HG03520 (cell line): ENCODE measurements at regions not wholly inside any gene's neighbourhood (a gene's known extent, or its start where the extent isn't known, plus 50 kb on each side); places are given as distances from the start of the nearest gene placed in this dataset.

Experiments
- ATAC-seq: cut with Tn5 transposase; IDR thresholded peaks from one replicate; pipeline ENCODE4 v1.9.1; 2021; ENCODE audit warnings: mild to moderate bottlenecking, moderate library complexity; ENCODE audit not compliant: unreplicated experiment

DNA sequence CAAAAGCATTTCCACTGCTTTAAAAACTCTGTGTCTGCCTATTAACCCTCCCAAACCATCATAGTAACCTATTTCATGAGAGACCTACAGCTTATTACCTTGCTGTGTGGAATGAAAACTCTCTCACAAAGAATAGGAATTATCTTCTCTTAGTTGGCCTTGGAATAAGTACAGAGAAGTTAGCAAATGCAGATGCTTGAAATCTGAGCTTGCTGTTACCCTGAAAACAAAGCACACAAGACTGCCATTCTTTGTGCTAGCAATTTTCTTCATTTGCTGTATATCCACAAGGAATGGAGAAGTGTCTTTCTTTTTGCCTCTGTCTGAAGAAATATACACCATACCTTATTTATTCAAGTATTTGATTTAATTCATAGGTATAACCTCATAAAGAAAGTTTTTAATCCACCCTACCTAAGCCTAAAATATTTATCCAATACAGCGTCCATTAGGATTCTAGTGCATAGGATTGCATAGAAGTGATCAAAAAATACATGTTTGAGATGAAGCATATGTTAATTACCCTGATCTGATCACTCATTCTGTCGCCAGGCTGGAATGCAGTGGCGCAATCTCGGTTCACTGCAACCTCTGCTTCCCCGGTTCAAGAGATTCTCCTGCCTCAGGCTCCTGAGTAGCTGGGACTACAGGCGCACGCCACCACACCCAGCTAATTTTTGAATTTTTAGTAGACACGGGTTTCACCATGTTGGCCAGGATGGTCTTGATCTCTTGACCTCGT is 451.1 kb downstream of the LTN1 start:
- no peak for ATAC-seq

GRCh38 chr21:28540514-28540913 is 452.2 kb downstream of the LTN1 start:
- no peak for ATAC-seq

- no peak for ATAC-seq
Observed at GRCh38 chr21:28539623-28539988, 453.1 kb downstream of the LTN1 start.

DNA sequence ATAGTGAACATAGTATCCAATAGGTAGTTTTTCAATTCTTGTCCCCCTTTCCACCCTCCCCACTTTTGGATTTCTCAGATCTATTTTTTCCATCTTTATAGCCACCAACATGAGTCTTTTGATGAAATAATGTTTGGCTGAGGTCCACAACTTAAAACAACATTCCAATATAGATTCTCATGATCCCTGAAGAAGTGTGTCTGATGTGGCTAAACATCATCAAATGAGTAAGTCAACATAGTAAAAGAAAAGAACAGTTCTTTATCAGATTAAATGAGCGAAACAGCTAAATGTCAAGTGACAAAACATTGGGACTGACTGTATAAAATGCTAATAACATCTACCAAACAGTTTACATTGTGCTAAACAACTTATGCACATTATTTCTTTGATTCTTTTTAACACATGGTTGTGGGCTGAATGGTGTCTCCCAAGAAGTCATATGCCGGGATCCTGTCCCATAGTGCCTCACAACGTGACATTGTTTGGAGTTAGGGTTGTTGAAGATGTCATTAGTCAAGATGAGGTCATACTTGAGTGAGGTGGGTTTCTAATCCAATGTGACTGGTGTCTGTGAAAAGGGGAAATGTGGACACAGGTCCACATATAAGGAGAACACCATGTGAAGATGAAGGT is 453.6 kb downstream of the LTN1 start:
- ATAC-seq: no peak

- no peak for ATAC-seq
Observed at GRCh38 chr21:28537371-28538079, 455.2 kb downstream of the LTN1 start.

DNA sequence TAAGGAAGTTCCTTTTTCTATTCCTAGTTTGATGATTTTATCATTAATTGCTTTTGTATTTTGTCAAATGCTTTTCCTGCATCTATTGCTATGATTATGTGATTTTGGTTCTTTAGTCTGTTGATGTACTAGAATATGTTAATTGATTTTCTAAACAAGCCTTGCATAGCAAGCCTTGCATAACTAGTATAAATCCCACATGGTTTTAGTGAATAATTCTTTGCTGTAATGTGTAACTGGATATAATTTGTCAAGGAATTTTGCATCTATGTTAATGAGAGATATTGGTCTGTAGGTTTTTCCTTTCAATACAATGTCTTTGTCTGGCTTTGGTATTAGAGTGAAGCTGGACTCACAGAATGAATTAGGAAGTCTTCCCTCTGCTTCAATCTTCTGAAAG is 460.2 kb downstream of the LTN1 start:
- ATAC-seq: no peak

DNA sequence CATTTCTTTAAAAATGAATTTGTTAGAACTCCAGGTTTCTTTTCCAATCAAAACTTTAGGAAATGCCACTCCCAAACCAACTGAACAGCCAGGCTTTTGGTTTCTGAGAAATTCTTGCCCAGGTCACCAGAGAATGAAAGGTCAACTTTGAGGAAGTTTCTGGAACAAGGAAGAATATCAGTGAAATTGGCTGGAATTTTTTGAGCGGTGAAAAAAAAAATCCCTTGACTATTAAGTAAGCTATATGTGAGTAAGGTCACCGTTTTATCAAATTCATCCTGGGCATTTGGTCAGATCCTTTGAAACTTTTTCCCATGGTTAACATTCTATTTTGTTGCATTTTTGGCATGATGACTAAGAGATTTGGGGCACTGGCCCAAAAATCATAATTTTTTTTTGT is 469.3 kb downstream of the LTN1 start:
- ATAC-seq: no peak

GRCh38 chr21:28522014-28522799 is 470.5 kb downstream of the LTN1 start:
- no peak for ATAC-seq

DNA sequence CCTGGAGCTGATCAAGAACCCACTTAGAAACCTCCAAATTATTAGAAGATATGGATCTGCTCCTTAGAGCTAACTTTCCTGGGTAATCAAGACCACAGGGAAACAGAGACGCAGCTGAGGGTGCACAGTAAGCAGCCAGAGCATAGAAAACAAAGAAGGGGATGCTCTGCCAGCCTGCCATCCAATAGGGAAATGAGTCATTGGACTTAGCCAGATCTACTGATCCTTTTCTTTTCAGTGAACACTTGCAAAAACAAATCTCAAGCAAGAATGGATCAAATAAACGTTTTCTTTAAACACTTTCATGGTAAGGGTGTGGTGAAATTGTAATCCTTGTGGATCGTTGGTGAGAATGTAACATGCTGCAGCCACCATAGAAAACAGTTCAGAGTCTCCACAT is 474.0 kb downstream of the LTN1 start:
- ATAC-seq: no peak

DNA sequence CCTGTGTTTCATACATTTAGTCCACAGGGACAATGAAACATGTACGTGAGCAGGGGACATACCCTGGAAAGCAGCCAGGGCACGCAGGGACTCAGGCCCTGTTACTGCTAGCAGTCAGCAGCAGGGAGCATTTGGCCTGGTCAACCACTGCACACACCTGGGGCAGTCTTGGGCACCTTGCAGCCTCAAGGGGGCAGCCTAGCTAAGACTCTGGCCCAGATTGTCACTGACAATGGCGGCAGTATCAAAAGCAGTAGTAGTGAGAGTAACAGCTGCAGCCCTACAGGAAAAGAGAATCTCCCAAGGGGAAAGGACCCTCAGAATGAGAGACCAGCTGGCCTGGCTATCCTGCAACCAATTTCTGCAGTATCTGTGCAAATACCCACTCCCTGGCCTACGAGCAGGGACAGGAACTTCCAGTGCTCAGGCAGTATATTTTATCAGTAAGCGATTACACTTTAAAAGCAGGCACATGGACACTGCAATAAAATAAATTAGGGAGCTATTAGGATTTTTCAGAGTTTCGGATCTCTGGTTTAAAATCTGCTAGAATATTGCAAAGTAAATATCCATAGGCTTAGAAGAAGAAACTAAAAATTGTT is 475.6 kb downstream of the LTN1 start:
- ATAC-seq: peak; percentile 99

DNA sequence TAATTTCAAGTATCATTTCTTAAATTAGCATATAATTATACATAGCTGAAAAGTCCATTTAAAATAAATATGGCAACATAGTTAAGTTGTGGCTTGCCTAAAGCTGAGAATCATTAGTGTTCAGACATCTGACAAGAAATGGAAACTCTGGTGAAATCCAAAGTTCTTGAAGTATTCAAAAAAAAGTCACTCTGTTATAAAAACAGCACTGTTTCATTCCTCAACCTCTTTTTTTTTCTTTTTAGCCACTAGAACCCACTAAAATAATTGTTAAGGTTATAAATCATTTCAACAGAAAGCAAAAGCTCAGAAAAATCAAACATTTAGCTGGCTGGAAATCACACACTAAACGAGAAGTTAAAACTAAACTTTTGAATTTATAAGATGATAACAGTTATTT is 476.7 kb downstream of the LTN1 start:
- no peak for ATAC-seq

GRCh38 chr21:28513428-28513827 is 479.2 kb downstream of the LTN1 start:
- ATAC-seq: no peak

- no peak for ATAC-seq
Observed at GRCh38 chr21:28509031-28509430, 483.6 kb downstream of the LTN1 start.

GRCh38 chr21:28508126-28508525 is 484.6 kb downstream of the LTN1 start:
- no peak for ATAC-seq

GRCh38 chr21:28496517-28496916 is 496.2 kb downstream of the LTN1 start:
- no peak for ATAC-seq

- no peak for ATAC-seq
Observed at GRCh38 chr21:28492127-28492526, 500.6 kb downstream of the LTN1 start.

DNA sequence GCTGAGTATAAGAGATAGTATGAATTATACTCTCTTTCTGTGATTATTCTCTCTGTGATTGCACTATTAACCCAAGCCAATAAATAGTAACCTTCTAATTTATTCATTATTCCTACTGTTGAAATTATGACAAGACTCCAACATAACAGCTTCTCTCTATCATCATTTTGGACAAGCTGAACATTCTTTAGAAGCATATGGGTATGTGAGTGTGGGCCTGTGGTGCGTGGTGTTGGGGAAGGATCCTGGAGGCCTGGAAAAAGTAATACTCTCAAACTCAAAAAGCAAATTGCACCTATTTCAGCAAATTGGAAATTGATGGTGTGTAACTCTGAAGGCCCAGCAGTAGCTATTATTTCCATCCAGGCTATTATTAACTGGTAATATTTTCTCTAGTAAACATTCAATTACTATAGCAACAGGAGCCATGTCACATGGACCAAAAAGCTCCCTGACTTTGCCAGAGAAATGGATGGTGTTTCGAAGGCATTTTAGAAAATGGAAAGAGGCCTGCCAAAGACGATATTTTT is 502.8 kb downstream of the LTN1 start:
- ATAC-seq: no peak

DNA sequence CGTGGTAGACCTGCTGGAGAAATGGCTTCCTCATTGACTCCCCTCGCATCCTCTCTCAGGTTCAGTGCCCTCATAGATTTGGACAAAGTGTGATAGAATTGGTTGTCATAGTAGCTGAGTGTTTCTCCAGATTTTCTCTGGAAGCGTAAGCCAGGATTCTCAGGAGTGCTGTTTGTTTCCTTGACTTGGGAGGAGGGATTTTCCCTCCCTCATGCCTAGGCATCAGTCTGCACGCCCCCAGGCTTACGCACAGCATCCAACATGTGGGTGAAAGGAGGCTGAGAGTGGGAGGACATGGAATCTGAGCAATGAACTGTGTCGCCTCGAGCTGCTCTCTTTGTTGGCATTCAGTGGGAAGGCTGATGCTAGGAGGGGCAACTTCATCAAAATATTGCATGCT is 503.5 kb downstream of the LTN1 start:
- no peak for ATAC-seq

DNA sequence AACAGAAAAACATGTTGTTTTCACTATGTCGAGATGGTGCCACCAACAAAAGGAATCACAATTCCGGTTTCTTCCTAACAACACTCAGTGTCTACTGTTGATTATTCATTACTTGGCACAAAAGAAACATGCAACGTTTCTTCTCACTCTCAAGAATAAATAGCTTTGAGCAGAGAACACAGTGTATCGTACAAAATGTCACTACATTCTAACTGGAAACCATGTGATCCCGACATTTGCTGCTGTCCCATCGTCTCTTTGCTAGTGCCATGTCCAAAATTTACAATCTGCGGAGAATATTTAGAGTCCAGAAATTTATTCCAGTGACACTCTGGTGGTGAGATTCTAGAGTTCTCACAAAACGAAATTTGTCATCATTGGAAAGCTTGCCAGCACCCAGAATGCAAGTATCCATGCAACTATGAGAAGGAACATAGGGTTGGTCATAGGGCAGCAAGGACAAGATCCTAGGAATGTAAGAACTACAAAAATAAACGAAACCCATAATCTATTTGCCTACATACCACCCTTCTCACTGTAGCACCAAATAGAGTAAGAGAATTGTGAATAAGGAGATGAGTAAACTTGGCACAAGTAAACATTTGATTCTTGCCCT is 505.1 kb downstream of the LTN1 start:
- no peak for ATAC-seq

DNA sequence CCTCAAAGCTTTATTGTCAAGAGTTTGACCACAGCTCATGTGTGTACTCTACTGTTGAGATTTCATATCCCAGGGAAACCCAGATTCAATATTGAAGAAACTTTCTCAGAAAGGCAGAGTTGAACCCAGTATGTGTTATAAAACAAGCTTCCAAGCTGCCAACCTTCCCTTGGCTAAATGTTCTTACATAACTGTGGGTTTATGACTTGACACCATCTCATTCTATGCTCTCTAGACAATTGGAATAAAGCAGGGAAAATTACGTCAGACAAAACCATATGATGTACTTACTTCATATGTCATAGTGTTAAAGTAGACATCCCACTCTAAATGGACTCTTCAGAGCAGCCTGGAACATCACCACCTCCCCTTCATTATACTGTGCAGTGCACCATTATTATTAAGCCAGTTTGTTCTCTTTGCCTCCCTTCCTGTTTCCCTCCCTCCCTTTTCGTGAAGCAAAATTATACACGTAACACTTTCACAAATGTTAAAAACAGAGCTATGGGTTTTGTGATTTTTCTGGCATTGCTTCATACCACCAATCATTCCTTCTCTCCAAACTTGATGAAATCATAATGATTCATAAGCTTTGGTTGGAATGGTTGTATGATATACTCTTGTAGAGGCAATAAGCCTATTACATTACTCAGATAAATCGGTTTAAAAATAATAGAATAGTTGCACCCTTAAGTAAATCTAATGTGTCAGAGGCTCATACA is 507.2 kb downstream of the LTN1 start:
- no peak for ATAC-seq
